DOHH2 (cell line): ENCODE measurements at regions not wholly inside any gene's neighbourhood (a gene's known extent, or its start where the extent isn't known, plus 50 kb on each side); places are given as distances from the start of the nearest gene placed in this dataset.
"Not testable (repeated sequence)": the region's sequence is repeated elsewhere in the genome, so short reads cannot be mapped to it uniquely, and the experiment has no call there.

Experiments
- H3F3A ChIP-seq: fragments of 200-600 bp; sonication (generic), shearing (Covaris generic); 2 replicates; pipeline ENCODE4 v1.6.0; 2016; ENCODE audit warnings: antibody characterized with exemption, mild to moderate bottlenecking; ENCODE audit not compliant: control insufficient read depth, insufficient read depth
- H3K27ac ChIP-seq: fragments of 200-600 bp; sonication (generic); 2 replicates; pipeline ENCODE4 v1.5.1; 2014; ENCODE audit warnings: low read depth, mild to moderate bottlenecking, low read length, moderate library complexity
- H3K27me3 ChIP-seq: fragments of 200-600 bp; sonication (generic); 2 replicates; pipeline ENCODE4 v1.6.1; 2014; ENCODE audit warnings: mild to moderate bottlenecking, low read length, mixed read lengths; ENCODE audit not compliant: control insufficient read depth
- H3K36me3 ChIP-seq: fragments of 200-600 bp; sonication (generic); 2 replicates; pipeline ENCODE4 v1.6.1; 2014; ENCODE audit warnings: mild to moderate bottlenecking, low read length, moderate library complexity, mixed read lengths; ENCODE audit not compliant: control insufficient read depth
- H3K4me1 ChIP-seq: fragments of 200-600 bp; sonication (generic); 2 replicates; pipeline ENCODE4 v1.6.1; 2014; ENCODE audit warnings: mild to moderate bottlenecking, low read length, mixed read lengths; ENCODE audit not compliant: control insufficient read depth
- H3K4me2 ChIP-seq: fragments of 200-600 bp; sonication (generic); 2 replicates; pipeline ENCODE4 v1.6.0; 2014; ENCODE audit warnings: mild to moderate bottlenecking, low read length, moderate library complexity
- H3K4me3 ChIP-seq: fragments of 200-600 bp; sonication (generic); 2 replicates; pipeline ENCODE4 v1.5.1; 2014; ENCODE audit warnings: mild to moderate bottlenecking, low read length, mixed read lengths
- H3K79me2 ChIP-seq: fragments of 200-600 bp; sonication (generic); 2 replicates; pipeline ENCODE4 v1.6.1; 2014; ENCODE audit warnings: mild to moderate bottlenecking, low read length, mixed read lengths; ENCODE audit not compliant: control insufficient read depth
- H3K9me2 ChIP-seq: fragments of 200-600 bp; sonication (generic); replicated peaks from 2 replicates; pipeline ENCODE4 v1.6.1; 2014; ENCODE audit warnings: mild to moderate bottlenecking, low read length, mixed read lengths; ENCODE audit not compliant: control insufficient read depth
- H3K9me3 ChIP-seq: fragments of 200-600 bp; sonication (generic); 2 replicates; pipeline ENCODE4 v1.6.1; 2014; ENCODE audit warnings: antibody characterized with exemption, low read length, mixed read lengths; ENCODE audit not compliant: control insufficient read depth, insufficient read depth
- H4K20me1 ChIP-seq: fragments of 200-600 bp; sonication (generic); 2 replicates; pipeline ENCODE4 v1.6.0; 2014; ENCODE audit warnings: low read depth, mild to moderate bottlenecking, antibody characterized with exemption, low read length, moderate library complexity; ENCODE audit not compliant: control insufficient read depth, insufficient read depth
- EZH2phosphoT487 ChIP-seq: fragments of 200-600 bp; sonication (generic); IDR thresholded peaks from 2 replicates; pipeline ENCODE4 v1.6.1; 2017; ENCODE audit warnings: borderline replicate concordance, mild to moderate bottlenecking, antibody characterized with exemption, low read length, moderate library complexity, mixed read lengths
- TF ChIP-seq, protein P1 (sequence below): fragments of 200-600 bp; sonication (generic); IDR thresholded peaks from one replicate; pipeline ENCODE4 v1.5.1; 2014; ENCODE audit warnings: antibody characterized with exemption, mild to moderate bottlenecking, low read depth, low read length; ENCODE audit not compliant: poor library complexity, severe bottlenecking

- no peaks in the 10 kb centered on the region for H3K4me1 ChIP-seq
- H3K4me2 ChIP-seq: no peak overlapping the region
- H3K9me3 ChIP-seq: no peaks in the 10 kb centered on the region
- H3F3A ChIP-seq: no peaks in the 10 kb centered on the region
- no peaks in the 10 kb centered on the region for H3K79me2 ChIP-seq
- H3K36me3 ChIP-seq: no peaks in the 10 kb centered on the region
- H3K9me2 ChIP-seq: no peaks in the 10 kb centered on the region
- H3K4me3 ChIP-seq: no peak overlapping the region
- TF ChIP-seq, protein P1, sequence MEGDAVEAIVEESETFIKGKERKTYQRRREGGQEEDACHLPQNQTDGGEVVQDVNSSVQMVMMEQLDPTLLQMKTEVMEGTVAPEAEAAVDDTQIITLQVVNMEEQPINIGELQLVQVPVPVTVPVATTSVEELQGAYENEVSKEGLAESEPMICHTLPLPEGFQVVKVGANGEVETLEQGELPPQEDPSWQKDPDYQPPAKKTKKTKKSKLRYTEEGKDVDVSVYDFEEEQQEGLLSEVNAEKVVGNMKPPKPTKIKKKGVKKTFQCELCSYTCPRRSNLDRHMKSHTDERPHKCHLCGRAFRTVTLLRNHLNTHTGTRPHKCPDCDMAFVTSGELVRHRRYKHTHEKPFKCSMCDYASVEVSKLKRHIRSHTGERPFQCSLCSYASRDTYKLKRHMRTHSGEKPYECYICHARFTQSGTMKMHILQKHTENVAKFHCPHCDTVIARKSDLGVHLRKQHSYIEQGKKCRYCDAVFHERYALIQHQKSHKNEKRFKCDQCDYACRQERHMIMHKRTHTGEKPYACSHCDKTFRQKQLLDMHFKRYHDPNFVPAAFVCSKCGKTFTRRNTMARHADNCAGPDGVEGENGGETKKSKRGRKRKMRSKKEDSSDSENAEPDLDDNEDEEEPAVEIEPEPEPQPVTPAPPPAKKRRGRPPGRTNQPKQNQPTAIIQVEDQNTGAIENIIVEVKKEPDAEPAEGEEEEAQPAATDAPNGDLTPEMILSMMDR: no peak
- no peak for TF ChIP-seq EZH2phosphoT487
- no peaks in the 10 kb centered on the region for H4K20me1 ChIP-seq
- no peak overlapping the region for H3K27ac ChIP-seq
- no peaks in the 10 kb centered on the region for H3K27me3 ChIP-seq
These were observed 130.8 kb upstream of the HSFY2 start for GRCh38 chrY:18904296-18904695.

- no peak for TF ChIP-seq EZH2phosphoT487
- TF ChIP-seq, protein P1: no peak
- Histone ChIP-seq H3K4me3 (no peak overlapping the region), H3K9me3 (no peaks in the 10 kb centered on the region), H3K36me3 (no peaks in the 10 kb centered on the region), H3K79me2 (no peaks in the 10 kb centered on the region), H3F3A (no peaks in the 10 kb centered on the region), H3K4me2 (no peak overlapping the region), H3K27ac (no peak overlapping the region), H3K9me2 (no peaks in the 10 kb centered on the region), H4K20me1 (no peaks in the 10 kb centered on the region), H3K27me3 (no peaks in the 10 kb centered on the region), H3K4me1 (no peaks in the 10 kb centered on the region)
These were observed 118.5 kb upstream of the HSFY2 start for GRCh38 chrY:18891994-18892393.

GRCh38 chrY:18889548-18889947, 116.0 kb upstream of the HSFY2 start:
- Histone ChIP-seq H3K9me3 (no peaks in the 10 kb centered on the region), H3K4me1 (no peaks in the 10 kb centered on the region), H3K36me3 (no peaks in the 10 kb centered on the region), H3K27ac (no peak overlapping the region), H3K79me2 (no peaks in the 10 kb centered on the region), H3K27me3 (no peaks in the 10 kb centered on the region), H3K4me3 (no peak overlapping the region), H3F3A (no peaks in the 10 kb centered on the region), H3K9me2 (no peaks in the 10 kb centered on the region), H3K4me2 (no peak overlapping the region), H4K20me1 (no peaks in the 10 kb centered on the region)
- TF ChIP-seq, protein P1: no peak
- TF ChIP-seq EZH2phosphoT487: no peak

- Histone ChIP-seq H3K36me3 (no peaks in the 10 kb centered on the region), H3K27me3 (no peaks in the 10 kb centered on the region), H3K4me3 (no peak overlapping the region), H3K9me3 (no peaks in the 10 kb centered on the region), H3K27ac (no peak overlapping the region), H3K4me2 (no peak overlapping the region), H3K9me2 (no peaks in the 10 kb centered on the region), H3K79me2 (no peaks in the 10 kb centered on the region), H3K4me1 (no peaks in the 10 kb centered on the region), H3F3A (no peaks in the 10 kb centered on the region), H4K20me1 (no peaks in the 10 kb centered on the region)
- TF ChIP-seq, protein P1: no peak
- TF ChIP-seq EZH2phosphoT487: no peak
These were observed 111.2 kb upstream of the HSFY2 start for GRCh38 chrY:18884748-18885147.

GRCh38 chrY:18869145-18869544, 95.6 kb upstream of the HSFY2 start:
- H3K4me2 ChIP-seq, H3K9me3 ChIP-seq, H4K20me1 ChIP-seq, H3K36me3 ChIP-seq, H3K4me3 ChIP-seq, H3K79me2 ChIP-seq, H3K4me1 ChIP-seq, H3K27me3 ChIP-seq, H3K9me2 ChIP-seq, H3K27ac ChIP-seq, H3F3A ChIP-seq: not testable (repeated sequence)
